Activated T-cell treated with anti-CD3 and anti-CD28 coated beads, Interleukin-2, amount 50 U/mL, for 48 hours (primary cell): ENCODE measurements at regions not wholly inside any gene's neighbourhood (a gene's known extent, or its start where the extent isn't known, plus 50 kb on each side); places are given as distances from the start of the nearest gene placed in this dataset.
"Not testable (repeated sequence)": the region's sequence is repeated elsewhere in the genome, so short reads cannot be mapped to it uniquely, and the experiment has no call there.

ENCODE experiments used
- DNase-seq, 2 experiments: peaks; one replicate each; pipeline ENCODE4 v3.0.0-alpha.2; 2020

GRCh38 chr3:182284793-182285192, 508.5 kb upstream of the ATP11B start:
- no peak for DNase-seq

DNA sequence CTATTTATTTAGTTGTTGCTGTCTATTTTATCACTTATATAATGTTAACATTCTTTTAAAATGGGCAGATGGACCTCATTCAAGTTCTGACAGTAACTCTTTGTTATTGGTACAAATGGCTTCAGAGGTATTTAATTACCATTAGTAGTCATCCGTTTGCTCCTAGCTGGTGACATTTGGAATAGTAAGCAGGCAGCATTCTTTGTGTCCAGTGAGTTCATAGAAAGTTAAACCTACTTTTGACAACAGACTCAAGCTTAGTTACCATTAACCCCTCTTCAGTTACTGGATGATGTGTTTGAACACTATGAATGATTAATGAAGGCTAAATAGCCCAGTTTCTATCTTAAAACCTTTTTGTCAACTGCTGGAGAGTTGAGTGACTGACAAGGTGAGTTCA, 500.7 kb upstream of the ATP11B start:
- DNase-seq = no peak

GRCh38 chr3:182294256-182294655, 499.0 kb upstream of the ATP11B start:
- DNase-seq = no peak

- DNase-seq = no peak
Measured at GRCh38 chr3:182294696-182295095, 498.6 kb upstream of the ATP11B start.

DNA sequence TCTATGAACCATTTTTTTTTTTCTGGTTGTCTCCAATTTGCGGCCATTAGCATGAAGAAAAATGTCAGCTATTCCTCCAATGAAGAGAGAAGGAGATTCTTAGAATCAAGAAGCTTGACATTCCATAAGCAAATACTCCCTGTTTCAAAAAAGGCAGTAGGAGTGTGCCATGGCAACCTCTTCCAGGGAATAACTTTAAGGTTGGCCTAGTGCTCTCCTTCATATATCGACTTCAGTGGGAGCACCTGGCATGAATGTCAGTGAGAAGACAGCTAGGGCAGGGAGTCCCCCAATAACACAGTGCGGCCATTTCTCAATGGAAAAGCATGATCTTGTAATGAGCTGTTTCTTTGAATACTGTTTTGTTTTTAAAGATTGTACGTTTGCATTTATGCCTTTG, 493.0 kb upstream of the ATP11B start:
- DNase-seq = no peak

DNA sequence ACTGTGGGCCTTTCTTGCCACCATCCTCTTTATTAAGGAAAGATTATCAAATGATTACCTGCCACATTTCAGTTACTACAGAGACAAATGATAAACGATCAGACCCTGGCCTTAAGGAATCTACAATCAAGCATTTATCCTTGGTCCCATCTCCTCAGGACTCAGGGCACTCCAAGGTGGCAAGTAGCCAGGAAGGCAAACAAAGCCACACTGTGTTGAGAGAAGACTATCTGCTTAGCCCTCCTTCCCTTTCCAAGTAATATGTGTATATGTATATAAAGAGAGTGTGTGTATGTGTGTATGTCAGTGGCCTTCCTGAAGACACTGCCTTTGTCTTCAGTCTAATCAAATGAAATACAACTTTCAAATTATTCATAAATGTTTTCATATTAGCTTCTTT, 490.1 kb upstream of the ATP11B start:
- no peak for DNase-seq

DNA sequence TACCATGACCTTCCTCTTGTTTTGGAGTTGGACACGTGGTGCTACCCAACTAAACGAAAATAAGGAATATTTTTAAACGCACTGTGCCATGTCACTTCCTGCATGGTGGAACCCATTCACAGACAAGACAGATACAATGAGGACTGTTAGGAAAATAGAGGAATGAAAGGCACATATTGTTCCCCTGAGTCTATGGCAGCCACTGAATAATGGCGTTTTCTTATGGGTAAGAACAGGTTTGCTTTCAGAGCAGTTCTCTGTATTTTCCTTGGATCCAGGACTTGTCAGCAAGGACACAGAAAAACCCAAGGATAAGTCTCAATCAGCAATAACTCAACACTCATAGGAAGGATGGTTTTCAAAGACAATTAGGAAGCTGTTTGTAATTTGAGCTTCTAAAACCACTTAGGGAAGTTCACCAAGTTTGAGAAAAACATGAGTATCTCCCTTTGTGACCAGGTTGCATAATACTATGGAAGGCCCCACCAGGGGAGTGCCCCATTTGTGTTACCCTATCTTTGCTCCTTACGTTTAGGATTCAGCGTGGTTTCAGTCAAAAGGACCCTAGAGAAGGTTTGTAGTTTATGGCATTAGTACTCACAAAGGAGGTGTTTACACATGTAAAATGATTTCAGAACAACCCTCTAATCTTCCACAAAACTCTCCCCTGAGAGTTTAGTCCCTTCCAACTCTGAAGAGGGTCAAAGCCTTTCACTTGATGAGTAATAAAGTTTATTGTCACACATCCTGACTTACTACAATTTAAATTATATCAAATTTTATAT, 487.2 kb upstream of the ATP11B start:
- DNase-seq = no peak

- no peak for DNase-seq
Measured at GRCh38 chr3:182308328-182308727, 485.0 kb upstream of the ATP11B start.

DNA sequence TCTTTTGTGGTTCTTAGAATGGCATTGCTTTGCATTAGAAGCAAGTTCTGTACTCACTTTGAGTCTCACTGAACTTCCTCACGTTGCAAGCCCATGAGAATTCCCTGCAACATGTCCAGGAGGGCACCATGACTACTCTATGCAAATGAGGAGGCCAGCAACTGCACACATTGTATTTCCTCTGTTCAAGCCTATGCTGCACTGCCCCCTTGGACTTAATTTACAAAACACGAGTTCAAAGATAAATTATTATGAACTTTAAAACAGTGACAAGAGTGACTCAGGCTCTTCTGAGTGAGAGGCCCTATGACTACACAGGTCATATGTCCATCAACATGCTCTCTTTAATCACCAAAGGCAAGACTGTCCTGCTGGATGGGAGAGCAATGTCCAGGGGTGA, 484.2 kb upstream of the ATP11B start:
- DNase-seq = no peak

GRCh38 chr3:182315313-182315712, 478.0 kb upstream of the ATP11B start:
- no peak for DNase-seq

DNA sequence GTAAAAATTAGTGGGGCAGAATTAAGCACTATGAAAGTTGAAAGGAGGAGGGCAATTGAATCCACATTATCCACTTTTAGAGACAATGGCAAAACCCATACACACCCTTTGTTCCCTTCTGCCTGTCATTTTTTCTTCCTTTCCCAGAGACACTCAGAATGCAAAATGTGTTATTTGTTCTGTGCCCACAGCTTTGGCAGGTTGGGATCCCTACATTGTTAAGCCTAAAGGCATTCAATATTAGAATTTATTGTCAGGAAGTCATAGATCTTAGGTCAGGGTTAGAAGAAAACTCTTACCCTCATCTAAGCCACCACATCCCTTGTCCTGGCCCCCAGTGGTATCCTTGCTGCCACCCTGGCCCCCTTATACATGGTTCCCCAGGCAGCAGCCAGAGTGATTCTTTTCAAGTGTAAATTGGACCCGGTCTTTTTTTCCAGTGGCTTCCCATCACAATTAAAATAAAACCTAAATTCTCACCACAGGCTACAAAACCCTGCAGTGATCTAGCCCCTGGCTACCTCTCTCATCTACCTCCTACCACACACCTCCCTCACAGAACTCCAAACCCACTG, 470.1 kb upstream of the ATP11B start:
- DNase-seq = no peak

- DNase-seq = no peak
Measured at GRCh38 chr3:182323898-182324297, 469.4 kb upstream of the ATP11B start.

GRCh38 chr3:182325213-182325950, 467.9 kb upstream of the ATP11B start:
- DNase-seq = no peak

DNA sequence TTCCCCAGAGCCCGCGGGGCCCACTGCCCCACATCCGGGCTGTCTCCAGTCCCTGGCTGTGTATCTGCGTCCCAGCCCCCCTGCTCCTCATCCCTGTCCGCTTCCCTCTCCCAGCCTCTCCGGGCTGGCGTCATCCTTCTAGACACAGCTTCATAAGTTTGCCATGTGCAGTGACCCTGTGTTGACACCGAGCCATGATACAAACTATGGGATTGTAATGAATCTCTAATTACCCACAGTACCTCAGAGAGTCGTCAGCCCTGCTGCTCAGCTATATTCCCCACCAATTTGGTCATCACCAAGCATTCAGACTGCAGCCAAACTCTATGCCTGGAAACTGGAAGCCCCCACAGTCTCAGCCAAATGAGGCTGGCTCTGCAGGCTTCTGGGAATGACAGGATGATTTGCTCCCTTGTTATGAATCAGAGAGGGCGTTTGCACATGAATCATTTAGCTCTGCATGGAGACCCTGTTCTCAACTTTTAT, 466.1 kb upstream of the ATP11B start:
- DNase-seq = no peak

DNA sequence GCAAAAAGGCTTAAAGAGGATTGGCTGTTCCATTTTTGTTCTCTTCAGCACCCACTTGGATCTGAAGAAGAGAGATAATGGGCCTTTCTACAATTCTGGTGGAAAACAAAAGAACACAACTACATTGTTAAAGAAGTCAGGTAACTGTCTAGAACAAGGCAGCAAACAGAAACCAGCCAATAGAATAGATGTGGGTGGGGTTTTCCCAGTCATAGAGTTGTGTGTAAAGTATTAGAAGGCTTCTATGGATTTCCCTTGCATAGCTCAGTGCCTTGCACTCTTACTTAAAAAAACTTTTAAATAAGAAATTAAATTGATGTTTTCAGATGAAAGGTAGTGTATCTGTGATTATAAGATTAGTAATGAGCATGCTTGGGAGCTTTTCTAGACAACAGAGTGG, 462.7 kb upstream of the ATP11B start:
- no peak for DNase-seq

GRCh38 chr3:182331341-182331740, 462.0 kb upstream of the ATP11B start:
- no peak for DNase-seq

DNA sequence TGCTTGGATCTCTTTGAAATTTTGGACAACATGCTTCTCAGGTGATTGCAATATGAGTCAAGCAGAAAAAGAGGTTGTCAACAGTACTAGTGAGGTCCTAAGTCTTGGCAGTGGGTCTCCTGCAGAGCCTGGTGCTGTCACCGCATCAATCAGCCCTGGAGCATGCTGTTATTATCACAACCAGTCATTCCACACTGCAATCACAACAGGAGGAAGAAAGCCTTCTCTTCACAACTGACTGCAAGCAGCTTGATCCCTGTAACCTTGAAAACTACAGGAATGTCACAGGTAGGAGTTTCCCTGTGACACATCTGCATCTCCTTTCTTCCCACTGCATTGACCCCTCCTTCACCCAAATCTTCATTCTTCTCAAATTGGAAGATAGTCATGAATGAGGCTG, 451.1 kb upstream of the ATP11B start:
- no peak for DNase-seq

DNA sequence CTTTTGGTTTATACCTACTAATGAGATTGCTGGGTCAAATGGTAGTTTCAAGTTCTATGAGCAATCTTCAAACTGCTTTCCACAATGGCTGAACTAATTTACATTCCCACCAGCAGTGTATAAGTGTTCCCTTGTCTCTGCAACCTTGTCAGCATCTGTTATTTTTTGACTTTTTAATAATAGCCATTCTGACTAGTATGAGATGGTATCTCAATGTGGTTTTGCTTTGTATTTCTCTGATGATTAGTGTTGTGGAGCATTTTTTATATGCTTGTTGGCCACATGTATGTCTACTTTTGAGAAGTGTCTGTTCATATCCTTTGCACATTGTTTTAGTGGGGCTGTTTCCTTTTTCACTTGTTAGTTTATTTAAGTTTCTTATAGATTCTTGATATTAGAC, 449.3 kb upstream of the ATP11B start:
- not testable (repeated sequence) for DNase-seq

DNA sequence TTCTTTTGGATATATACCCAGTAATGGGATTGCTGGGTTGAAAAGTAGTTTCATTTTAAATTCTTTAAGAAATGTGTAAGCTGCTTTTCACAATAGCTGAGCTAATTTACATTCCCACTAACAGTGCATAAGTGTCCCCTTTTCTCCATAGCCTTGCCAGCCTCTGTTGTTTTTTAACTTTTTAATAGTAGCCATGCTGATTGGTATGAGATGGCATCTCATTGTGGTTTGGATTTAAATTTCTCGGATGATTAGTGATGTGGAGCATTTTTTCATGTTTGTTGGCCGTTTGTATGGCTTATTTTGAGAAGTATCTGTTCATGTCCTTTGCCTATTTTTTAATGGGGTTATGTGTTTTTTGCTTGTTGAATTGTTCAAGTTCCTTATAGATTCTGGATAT, 444.3 kb upstream of the ATP11B start:
- no peak for DNase-seq

- no peak for DNase-seq
Measured at GRCh38 chr3:182349951-182350517, 443.3 kb upstream of the ATP11B start.

- no peak for DNase-seq
Measured at GRCh38 chr3:182357928-182358327, 435.4 kb upstream of the ATP11B start.

GRCh38 chr3:182364323-182364722, 429.0 kb upstream of the ATP11B start:
- DNase-seq = no peak
